ENCODE measurements at regions not wholly inside any gene's neighbourhood (a gene's known extent, or its start where the extent isn't known, plus 50 kb on each side); places are given as distances from the start of the nearest gene placed in this dataset.

- TF ChIP-seq EZH2 (IDR thresholded peaks at IDR 0.05; ENCODE audit: borderline replicate concordance, low read depth, low read length, poor library complexity, severe bottlenecking) (no peak), CTCF (conservative IDR thresholded peaks at IDR 0.05; ENCODE audit: low read depth, low read length) (no peak)
Observed at GRCh38 chr4:53716471-53717063, 125.3 kb upstream of the LNX1 start.
